SK-N-MC (cell line): ENCODE measurements at regions not wholly inside any gene's neighbourhood (a gene's known extent, or its start where the extent isn't known, plus 50 kb on each side); places are given as distances from the start of the nearest gene placed in this dataset.

Experiments used
- DNase-seq: peaks from one replicate; pipeline ENCODE4 v3.0.0-alpha.2; 2011; ENCODE audit warnings: low read depth, low spot score
- H3K27ac ChIP-seq: fragments of 200-600 bp; sonication (generic); 2 replicates; pipeline ENCODE4 v1.5.1; 2016; ENCODE audit warnings: mixed run types
- H3K36me3 ChIP-seq: fragments of 200-600 bp; sonication (generic); 2 replicates; pipeline ENCODE4 v1.6.1; 2017; ENCODE audit warnings: antibody characterized with exemption, low read length, mixed read lengths; ENCODE audit not compliant: insufficient read depth
- H3K4me3 ChIP-seq: fragments of 200-600 bp; sonication (generic); 2 replicates; pipeline ENCODE4 v1.5.1; 2016
- H3K9ac ChIP-seq: fragments of 200-600 bp; sonication (generic); 2 replicates; pipeline ENCODE4 v1.8.0; 2017; ENCODE audit warnings: mixed run types, mixed read lengths; ENCODE audit not compliant: insufficient read length
- H3K9me3 ChIP-seq: fragments of 200-600 bp; sonication (generic); 2 replicates; pipeline ENCODE4 v1.6.1; 2017; ENCODE audit warnings: low read depth, mild to moderate bottlenecking, antibody characterized with exemption, low read length, moderate library complexity, mixed read lengths
- EZH2 ChIP-seq: fragments of 200-600 bp; sonication (generic); IDR thresholded peaks from one replicate; pipeline ENCODE4 v1.6.1; 2017; ENCODE audit warnings: antibody characterized with exemption
- FOXP2 ChIP-seq: optimal IDR thresholded peaks from 2 replicates; pipeline ENCODE3; 2011; ENCODE audit warnings: mild to moderate bottlenecking, moderate library complexity; ENCODE audit not compliant: insufficient read depth; ENCODE audit errors: extremely low read length, control extremely low read depth
- POLR2AphosphoS5 ChIP-seq: IDR thresholded peaks from 2 replicates; pipeline ENCODE4 v1.6.1; 2012; ENCODE audit warnings: mild to moderate bottlenecking, low read depth, low read length, borderline replicate concordance

DNA sequence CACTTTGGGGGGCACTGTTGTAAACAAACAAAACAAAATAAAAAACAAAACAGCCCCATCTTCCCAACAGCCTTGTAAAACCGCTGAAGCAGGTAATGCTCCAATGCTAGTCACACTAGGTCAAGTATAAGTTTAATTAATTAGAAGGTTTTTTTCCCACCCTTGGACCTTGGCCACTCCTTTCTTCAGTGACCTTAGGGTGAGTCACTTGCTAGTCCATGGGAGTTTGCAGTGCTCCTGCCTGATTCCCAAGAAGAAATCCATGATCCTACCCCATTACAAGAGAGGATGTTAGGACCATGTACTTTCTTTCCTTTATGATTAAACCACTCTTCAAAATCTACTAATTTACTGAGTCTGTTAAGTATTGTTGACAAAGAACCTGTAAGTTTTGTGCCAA, 192.2 kb upstream of the CDKN2B start:
- Histone ChIP-seq H3K9me3 (no peaks in the 10 kb centered on the region), H3K9ac (no peak overlapping the region), H3K36me3 (no peaks in the 10 kb centered on the region), H3K27ac (no peak overlapping the region), H3K4me3 (no peak overlapping the region)
- DNase-seq, result no peak
- TF ChIP-seq EZH2, result no peak
- no peak for TF ChIP-seq FOXP2
- no peak for TF ChIP-seq POLR2AphosphoS5

DNA sequence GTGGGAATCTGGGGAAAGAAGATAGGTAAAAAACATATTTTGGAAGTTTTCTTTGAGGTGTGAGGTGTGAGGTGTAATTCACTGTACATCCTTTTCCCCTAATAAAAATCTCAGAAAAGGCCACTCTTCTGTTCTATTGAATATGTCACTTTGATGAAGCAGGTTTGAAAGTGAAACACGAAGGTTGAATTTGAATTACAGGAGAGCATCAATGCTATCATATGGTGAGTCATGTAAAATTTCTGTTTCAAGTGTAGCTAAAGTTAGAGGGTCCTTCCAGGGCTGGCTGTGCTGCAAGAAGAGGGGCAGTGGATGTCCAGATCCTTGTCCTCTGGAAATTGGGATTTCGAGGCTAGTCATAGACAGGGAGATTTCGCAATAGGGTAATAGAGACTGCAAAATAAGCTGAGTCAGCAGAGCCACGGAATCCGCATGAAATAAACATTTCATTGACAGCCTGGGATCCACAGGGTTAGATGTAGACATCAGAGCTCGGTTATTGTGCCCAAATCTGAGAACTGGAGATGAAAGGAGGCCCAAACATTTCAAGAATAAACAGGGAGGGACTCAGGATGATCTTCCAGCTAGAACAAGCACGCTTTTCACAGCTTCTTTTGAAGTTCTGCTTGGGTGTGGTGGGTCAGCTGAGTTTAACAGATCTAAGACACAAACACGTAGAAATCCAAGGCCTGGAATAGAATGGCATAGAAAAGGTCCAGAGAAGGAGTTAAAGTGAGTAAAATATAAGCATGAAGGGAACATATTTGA, 194.4 kb upstream of the CDKN2B start:
- TF ChIP-seq EZH2 (no peak), FOXP2 (no peak), POLR2AphosphoS5 (no peak; the same call in 1 of the 2 replicates)
- H3K36me3 ChIP-seq, result no peaks in the 10 kb centered on the region
- no peak for DNase-seq
- H3K9ac ChIP-seq, result no peak overlapping the region
- H3K27ac ChIP-seq, result no peak overlapping the region
- no peaks in the 10 kb centered on the region for H3K9me3 ChIP-seq
- peak overlapping the region; percentile 55 for H3K4me3 ChIP-seq

DNA sequence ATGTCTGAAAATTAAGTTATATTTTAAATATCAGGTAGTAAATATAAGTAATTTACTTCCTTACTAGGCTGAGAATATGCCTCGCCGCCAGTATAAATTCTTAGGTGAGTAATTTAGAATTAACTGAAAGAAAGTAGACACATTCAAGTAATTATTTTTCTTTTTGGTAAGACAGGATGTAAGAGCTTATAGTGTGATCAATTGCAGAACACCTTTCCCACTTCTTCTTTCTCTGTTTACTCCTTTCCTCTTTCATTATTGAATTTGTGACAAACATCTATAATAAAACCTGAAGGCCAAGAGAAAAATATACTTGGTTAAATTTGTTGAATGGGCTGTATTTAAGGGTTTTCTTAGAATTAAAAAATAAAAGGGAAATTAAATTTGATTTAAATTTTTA, 195.1 kb upstream of the CDKN2B start:
- TF ChIP-seq POLR2AphosphoS5 (no peak), EZH2 (no peak), FOXP2 (no peak)
- H3K36me3 ChIP-seq, result no peaks in the 10 kb centered on the region
- no peak overlapping the region for H3K27ac ChIP-seq
- H3K9ac ChIP-seq, result no peak overlapping the region
- no peak overlapping the region; the same call in 1 of the 2 replicates for H3K4me3 ChIP-seq
- no peak for DNase-seq
- H3K9me3 ChIP-seq, result no peaks in the 10 kb centered on the region

DNA sequence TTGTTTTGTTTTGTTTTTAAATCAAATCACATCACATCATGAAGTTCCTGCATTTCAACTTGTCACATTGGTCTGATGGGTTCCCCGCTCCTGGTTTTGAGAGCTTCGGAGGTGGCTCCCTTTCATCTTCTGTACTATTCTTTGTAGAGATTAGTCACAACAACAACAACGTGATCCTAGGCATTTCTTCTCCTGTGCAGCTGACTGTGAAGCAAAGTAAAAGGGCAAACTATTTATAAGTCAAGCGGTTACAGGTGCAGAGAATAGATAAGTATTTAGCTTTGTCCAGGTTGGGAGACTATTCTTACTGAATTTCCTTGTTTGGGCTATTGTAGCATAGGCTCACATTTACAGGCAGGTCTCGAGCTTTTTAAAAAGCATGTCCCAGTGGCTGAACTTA, 197.7 kb upstream of the CDKN2B start:
- Histone ChIP-seq H3K9me3 (no peaks in the 10 kb centered on the region), H3K27ac (no peak overlapping the region), H3K4me3 (no peak overlapping the region), H3K9ac (no peak overlapping the region), H3K36me3 (no peaks in the 10 kb centered on the region)
- no peak for DNase-seq
- TF ChIP-seq EZH2, result no peak

DNA sequence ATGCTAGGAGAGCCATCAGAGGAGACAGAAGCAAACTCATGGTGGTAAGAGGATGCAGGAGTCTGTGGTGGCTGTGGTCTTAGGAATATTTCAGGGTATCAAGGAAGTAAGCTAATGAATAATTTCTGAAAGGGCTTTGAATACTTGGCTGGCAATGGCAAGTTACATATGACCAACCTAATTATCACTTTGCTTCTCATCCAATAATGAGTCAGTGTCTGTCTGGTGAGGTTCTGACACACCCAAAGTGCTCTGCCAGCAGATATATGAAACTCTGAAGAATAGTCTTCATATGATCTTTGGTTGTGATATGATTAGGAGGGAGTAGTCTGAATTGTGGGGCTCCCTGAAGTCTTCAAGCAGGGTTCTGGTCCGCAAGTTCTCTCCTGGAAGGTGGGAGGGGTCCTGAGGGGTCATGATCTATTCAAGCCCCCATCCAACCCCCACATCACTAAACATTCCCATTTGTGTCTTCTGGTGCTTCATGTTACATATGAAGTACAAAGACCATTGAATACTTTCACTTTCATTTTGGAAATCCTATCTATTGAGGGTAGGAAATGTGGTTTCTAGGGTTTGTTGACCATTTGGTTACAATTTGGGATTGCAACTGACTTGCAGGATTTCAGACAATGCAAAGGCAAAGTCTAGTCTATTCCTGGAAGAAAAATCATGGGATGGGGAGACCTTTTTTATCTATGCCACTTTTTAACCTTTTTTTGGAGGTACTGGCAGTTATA, 199.9 kb upstream of the CDKN2B start:
- H3K36me3 ChIP-seq, result no peaks in the 10 kb centered on the region
- H3K27ac ChIP-seq, result no peak overlapping the region
- H3K9me3 ChIP-seq, result no peaks in the 10 kb centered on the region
- DNase-seq, result no peak
- H3K9ac ChIP-seq, result no peak overlapping the region
- peak overlapping the region; percentile 17 for H3K4me3 ChIP-seq
- TF ChIP-seq EZH2 (no peak), POLR2AphosphoS5 (no peak), FOXP2 (no peak)

DNA sequence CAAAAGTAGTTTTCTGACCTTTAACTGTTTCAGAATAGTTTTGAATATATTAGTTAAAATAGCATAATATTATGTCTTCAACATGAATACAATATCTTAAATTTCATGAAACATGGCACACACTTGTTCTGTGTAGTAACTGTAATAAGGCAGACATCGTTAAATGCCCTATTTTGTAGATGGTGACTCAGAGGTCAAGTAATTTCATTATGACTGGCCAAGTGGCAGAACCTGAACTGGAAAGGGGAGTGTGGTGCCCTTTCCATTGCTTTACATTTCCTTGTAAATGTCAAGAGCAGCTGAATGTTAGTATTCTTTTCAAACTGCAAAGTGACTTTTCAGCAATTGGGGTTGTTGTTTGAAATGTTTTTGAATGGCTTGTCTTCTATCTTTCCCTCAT, 201.2 kb upstream of the CDKN2B start:
- no peak for TF ChIP-seq EZH2
- TF ChIP-seq FOXP2, result no peak
- no peak for TF ChIP-seq POLR2AphosphoS5
- Histone ChIP-seq H3K9me3 (no peaks in the 10 kb centered on the region), H3K4me3 (no peak overlapping the region), H3K27ac (no peak overlapping the region), H3K36me3 (no peaks in the 10 kb centered on the region), H3K9ac (no peak overlapping the region)
- no peak for DNase-seq

DNA sequence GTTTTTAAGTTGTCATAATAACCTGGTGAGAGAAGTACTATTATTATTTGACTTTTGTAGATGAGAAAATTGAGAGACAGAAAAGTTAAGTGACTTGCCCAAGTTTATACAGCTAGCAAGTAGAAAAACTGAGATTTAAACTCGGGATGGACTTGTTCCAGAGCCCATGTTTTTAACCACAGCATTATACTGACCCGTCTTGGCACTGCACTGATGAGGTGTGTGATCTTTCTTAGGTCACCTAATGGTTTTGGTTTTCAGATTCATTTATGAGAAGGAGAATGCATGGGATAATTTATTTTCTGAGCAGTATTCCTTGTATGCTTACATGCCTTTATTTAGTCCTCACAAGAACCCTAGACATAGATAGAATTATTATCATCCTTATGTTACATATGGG, 201.8 kb upstream of the CDKN2B start:
- peak overlapping the region; percentile 67 for H3K4me3 ChIP-seq
- peak overlapping the region; percentile 23 for H3K9ac ChIP-seq
- H3K27ac ChIP-seq, result peak overlapping the region; percentile 92
- H3K36me3 ChIP-seq, result no peaks in the 10 kb centered on the region
- no peaks in the 10 kb centered on the region for H3K9me3 ChIP-seq
- no peak for TF ChIP-seq POLR2AphosphoS5
- no peak for TF ChIP-seq FOXP2
- no peak for TF ChIP-seq EZH2
- no peak for DNase-seq

DNA sequence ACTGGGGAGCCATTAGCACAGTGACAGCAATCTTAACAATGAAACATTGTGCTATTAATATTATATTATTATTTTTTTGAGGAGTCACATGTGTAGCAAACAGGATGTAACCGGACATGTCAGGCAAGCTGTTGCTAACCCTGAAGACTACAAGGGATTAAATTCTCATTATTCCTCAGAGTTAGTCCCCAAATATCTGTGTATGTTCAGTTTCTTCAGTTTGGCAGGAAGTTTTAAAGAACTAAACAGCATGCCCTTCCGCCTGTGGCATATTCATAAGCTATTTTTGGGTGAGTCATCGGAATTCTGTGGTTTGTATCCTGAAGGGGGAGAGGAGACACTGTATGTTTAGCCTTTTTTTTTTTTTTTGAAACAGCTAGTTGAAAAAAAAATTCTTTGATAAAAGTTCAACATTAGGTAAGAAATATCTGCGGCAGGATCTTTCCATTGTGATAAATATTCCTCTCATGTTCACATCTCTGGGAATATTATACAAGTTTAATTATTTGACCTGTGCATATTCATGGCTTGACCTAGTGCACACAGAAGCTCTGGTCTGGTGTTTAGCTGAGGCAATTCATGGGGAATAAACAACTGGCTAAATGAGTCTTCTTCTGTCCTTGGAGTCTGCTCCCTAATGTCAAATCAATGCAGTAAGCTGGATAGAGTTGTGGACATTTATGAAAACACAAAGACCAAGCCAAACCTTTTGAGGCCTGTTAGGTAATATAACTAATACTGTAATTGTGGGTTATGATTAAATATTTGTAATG, 202.7 kb upstream of the CDKN2B start:
- Histone ChIP-seq H3K9ac (peak overlapping the region; percentile 23), H3K4me3 (peak overlapping the region; percentile 67), H3K9me3 (no peaks in the 10 kb centered on the region), H3K27ac (peak overlapping the region; percentile 92), H3K36me3 (no peaks in the 10 kb centered on the region)
- TF ChIP-seq EZH2, result no peak
- TF ChIP-seq POLR2AphosphoS5, result peak; percentile 65; the same call in 1 of the 2 replicates
- peak; percentile 96 for DNase-seq
